OCI-LY1 (cell line): ENCODE measurements at regions not wholly inside any gene's neighbourhood (a gene's known extent, or its start where the extent isn't known, plus 50 kb on each side); places are given as distances from the start of the nearest gene placed in this dataset.

Experiments
- CTCF ChIP-seq: fragments of 200-600 bp; sonication (generic), shearing (Covaris generic); IDR thresholded peaks from 2 replicates; pipeline ENCODE4 v1.5.1; 2017; ENCODE audit warnings: mild to moderate bottlenecking, antibody characterized with exemption, low read length, moderate library complexity, mixed read lengths
- EZH2 ChIP-seq: fragments of 200-600 bp; sonication (generic), shearing (Covaris generic); IDR thresholded peaks from 2 replicates; pipeline ENCODE4 v1.8.0; 2017; ENCODE audit warnings: borderline replicate concordance, mixed run types, mild to moderate bottlenecking, antibody characterized with exemption, low read length, moderate library complexity, mixed read lengths

- TF ChIP-seq CTCF = no peak
- no peak for TF ChIP-seq EZH2
Observed at GRCh38 chr3:110375751-110376518, 695.7 kb upstream of the NECTIN3 start.
